ENCODE measurements at regions not wholly inside any gene's neighbourhood (a gene's known extent, or its start where the extent isn't known, plus 50 kb on each side); places are given as distances from the start of the nearest gene placed in this dataset.

GRCh38 chr18:64399566-64399965 is 250.7 kb upstream of the LINC00305 start:
- no peak for ATAC-seq
- TF ChIP-seq TOX (CRISPR knock-in tag; IDR thresholded peaks at IDR 0.05; ENCODE audit: borderline replicate concordance) (no peak), SNAI2 (CRISPR knock-in tag; IDR thresholded peaks at IDR 0.05) (no peak), OSR1 (CRISPR knock-in tag; IDR thresholded peaks at IDR 0.05) (no peak), CSDC2 (CRISPR knock-in tag; IDR thresholded peaks at IDR 0.05) (no peak), CSRNP3 (CRISPR knock-in tag; IDR thresholded peaks at IDR 0.05) (no peak), ZC3H10 (CRISPR knock-in tag; IDR thresholded peaks at IDR 0.05) (no peak), ZFP3 (CRISPR knock-in tag; IDR thresholded peaks at IDR 0.05) (no peak), BACH2 (CRISPR knock-in tag; IDR thresholded peaks at IDR 0.05; ENCODE audit: borderline replicate concordance) (no peak), ZNF70 (CRISPR knock-in tag; IDR thresholded peaks at IDR 0.05) (no peak)

DNA sequence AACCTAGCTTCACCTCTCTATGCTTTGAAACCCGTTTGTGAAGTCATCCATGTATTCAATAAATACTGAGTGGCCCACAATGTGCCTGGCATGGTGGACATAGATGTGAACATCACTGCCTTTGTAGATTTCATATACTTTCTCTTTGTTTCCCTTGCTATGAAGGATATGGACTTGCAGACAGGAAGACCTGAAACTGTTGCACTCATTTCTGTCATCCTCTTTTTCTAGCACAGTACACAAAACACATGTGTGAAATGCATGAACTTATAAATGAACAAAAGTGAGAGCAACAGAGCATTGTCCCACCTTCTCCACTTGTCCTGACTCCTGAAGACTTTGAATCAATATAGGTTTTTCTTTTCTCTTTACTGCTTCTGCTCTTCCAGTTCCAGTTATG is 249.4 kb upstream of the LINC00305 start:
- TF ChIP-seq TCF4 (CRISPR knock-in tag; IDR thresholded peaks at IDR 0.05; ENCODE audit: borderline replicate concordance) = no peak
- TF ChIP-seq ZNF70 (CRISPR knock-in tag; IDR thresholded peaks at IDR 0.05) = no peak
- no peak for TF ChIP-seq ISL1 (CRISPR knock-in tag; IDR thresholded peaks at IDR 0.05)
- ATAC-seq = no peak

DNA sequence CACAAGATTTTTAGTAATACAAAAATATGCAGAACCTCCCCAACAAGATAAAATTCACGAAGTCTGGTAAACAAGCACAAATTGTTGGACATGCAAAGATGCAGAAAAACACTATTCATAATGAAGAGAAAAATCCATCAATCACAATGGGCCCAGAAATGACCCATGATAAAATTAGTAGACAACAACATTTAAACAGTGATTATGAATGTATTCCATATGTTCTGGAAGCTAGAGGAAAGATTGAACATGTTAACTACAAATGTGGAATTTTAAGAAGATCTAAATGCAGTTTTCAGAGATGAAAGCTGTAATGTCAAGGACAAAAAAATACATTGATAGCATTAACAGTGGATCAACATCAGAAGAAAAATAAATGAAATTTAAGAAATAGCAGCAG is 243.3 kb upstream of the LINC00305 start:
- TF ChIP-seq BACH2 (CRISPR knock-in tag; IDR thresholded peaks at IDR 0.05; ENCODE audit: borderline replicate concordance) (no peak), PPARA (CRISPR knock-in tag; IDR thresholded peaks at IDR 0.05; ENCODE audit: borderline replicate concordance) (no peak), TOX (CRISPR knock-in tag; IDR thresholded peaks at IDR 0.05; ENCODE audit: borderline replicate concordance) (no peak), CSDC2 (CRISPR knock-in tag; IDR thresholded peaks at IDR 0.05) (no peak), CSRNP3 (CRISPR knock-in tag; IDR thresholded peaks at IDR 0.05) (no peak), POU6F1 (CRISPR knock-in tag; IDR thresholded peaks at IDR 0.05; ENCODE audit: borderline replicate concordance, low read depth) (no peak), ZFP30 (CRISPR knock-in tag; IDR thresholded peaks at IDR 0.05) (no peak), ESRRG (CRISPR knock-in tag; IDR thresholded peaks at IDR 0.05) (no peak), TCF4 (CRISPR knock-in tag; IDR thresholded peaks at IDR 0.05; ENCODE audit: borderline replicate concordance) (no peak), ARNTL (CRISPR knock-in tag; IDR thresholded peaks at IDR 0.05; ENCODE audit: borderline replicate concordance, low read depth) (no peak), ZNF8 (CRISPR knock-in tag; IDR thresholded peaks at IDR 0.05) (no peak), ZNF565 (CRISPR knock-in tag; conservative IDR thresholded peaks at IDR 0.05; ENCODE audit: low read depth) (no peak), ZNF70 (CRISPR knock-in tag; IDR thresholded peaks at IDR 0.05) (no peak), ZC3H10 (CRISPR knock-in tag; IDR thresholded peaks at IDR 0.05) (no peak), ISL1 (CRISPR knock-in tag; IDR thresholded peaks at IDR 0.05) (no peak), GLIS3 (CRISPR knock-in tag; IDR thresholded peaks at IDR 0.05) (no peak), CREB5 (CRISPR knock-in tag; IDR thresholded peaks at IDR 0.05; ENCODE audit: low read depth) (no peak)
- no peak for ATAC-seq

DNA sequence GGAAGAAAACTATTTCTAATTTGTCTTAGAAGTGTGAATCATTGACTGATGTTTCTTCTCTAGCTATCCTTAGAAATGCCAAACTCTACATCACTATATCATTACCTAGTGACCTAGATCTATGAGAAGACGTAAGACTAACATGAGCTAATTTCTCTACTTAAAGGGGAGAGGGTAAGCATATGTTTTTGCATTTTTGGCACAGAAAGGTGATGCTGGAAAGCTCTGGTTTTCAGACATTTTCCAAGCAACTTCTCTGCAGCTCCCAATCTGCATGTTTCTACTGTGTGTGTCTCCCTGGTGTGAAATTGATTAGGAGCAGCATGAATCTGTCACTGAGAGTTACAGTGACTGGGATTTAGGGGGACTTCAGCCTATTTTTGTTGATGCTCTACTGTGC is 235.2 kb upstream of the LINC00305 start:
- ATAC-seq = no peak
- TF ChIP-seq ZC3H10 (CRISPR knock-in tag; IDR thresholded peaks at IDR 0.05) = no peak
- TF ChIP-seq ZNF70 (CRISPR knock-in tag; IDR thresholded peaks at IDR 0.05) = no peak
- TF ChIP-seq SNAI2 (CRISPR knock-in tag; IDR thresholded peaks at IDR 0.05) = no peak
- no peak for TF ChIP-seq TCF4 (CRISPR knock-in tag; IDR thresholded peaks at IDR 0.05; ENCODE audit: borderline replicate concordance)
- TF ChIP-seq, protein P1, sequence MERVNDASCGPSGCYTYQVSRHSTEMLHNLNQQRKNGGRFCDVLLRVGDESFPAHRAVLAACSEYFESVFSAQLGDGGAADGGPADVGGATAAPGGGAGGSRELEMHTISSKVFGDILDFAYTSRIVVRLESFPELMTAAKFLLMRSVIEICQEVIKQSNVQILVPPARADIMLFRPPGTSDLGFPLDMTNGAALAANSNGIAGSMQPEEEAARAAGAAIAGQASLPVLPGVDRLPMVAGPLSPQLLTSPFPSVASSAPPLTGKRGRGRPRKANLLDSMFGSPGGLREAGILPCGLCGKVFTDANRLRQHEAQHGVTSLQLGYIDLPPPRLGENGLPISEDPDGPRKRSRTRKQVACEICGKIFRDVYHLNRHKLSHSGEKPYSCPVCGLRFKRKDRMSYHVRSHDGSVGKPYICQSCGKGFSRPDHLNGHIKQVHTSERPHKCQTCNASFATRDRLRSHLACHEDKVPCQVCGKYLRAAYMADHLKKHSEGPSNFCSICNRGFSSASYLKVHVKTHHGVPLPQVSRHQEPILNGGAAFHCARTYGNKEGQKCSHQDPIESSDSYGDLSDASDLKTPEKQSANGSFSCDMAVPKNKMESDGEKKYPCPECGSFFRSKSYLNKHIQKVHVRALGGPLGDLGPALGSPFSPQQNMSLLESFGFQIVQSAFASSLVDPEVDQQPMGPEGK (CRISPR knock-in tag; IDR thresholded peaks at IDR 0.05; ENCODE audit: borderline replicate concordance) = no peak
- TF ChIP-seq OSR1 (CRISPR knock-in tag; IDR thresholded peaks at IDR 0.05) = no peak
- TF ChIP-seq ZNF8 (CRISPR knock-in tag; IDR thresholded peaks at IDR 0.05) = no peak
- TF ChIP-seq TSHZ2 (CRISPR knock-in tag; IDR thresholded peaks at IDR 0.05) = no peak
- TF ChIP-seq RARB (CRISPR knock-in tag; IDR thresholded peaks at IDR 0.05) = no peak
- no peak for TF ChIP-seq CSRNP3 (CRISPR knock-in tag; IDR thresholded peaks at IDR 0.05)
- no peak for TF ChIP-seq TOX (CRISPR knock-in tag; IDR thresholded peaks at IDR 0.05; ENCODE audit: borderline replicate concordance)
- no peak for TF ChIP-seq ZNF565 (CRISPR knock-in tag; conservative IDR thresholded peaks at IDR 0.05; ENCODE audit: low read depth)
- no peak for TF ChIP-seq ZFP3 (CRISPR knock-in tag; IDR thresholded peaks at IDR 0.05)
- TF ChIP-seq GLIS3 (CRISPR knock-in tag; IDR thresholded peaks at IDR 0.05) = no peak
- no peak for TF ChIP-seq ARNTL (CRISPR knock-in tag; IDR thresholded peaks at IDR 0.05; ENCODE audit: borderline replicate concordance, low read depth)
- no peak for TF ChIP-seq CSDC2 (CRISPR knock-in tag; IDR thresholded peaks at IDR 0.05)
